H1 (cell line): ENCODE measurements at regions not wholly inside any gene's neighbourhood (a gene's known extent, or its start where the extent isn't known, plus 50 kb on each side); places are given as distances from the start of the nearest gene placed in this dataset.

Experiments
- CHD7 ChIP-seq: fragments of 300-600 bp; sonication (generic); IDR thresholded peaks from 2 replicates; pipeline ENCODE4 v1.7.1; 2012; ENCODE audit warnings: low read length, moderate library complexity, mild to moderate bottlenecking, inconsistent platforms; ENCODE audit not compliant: insufficient replicate concordance
- E2F6 ChIP-seq: IDR thresholded peaks from 2 replicates; pipeline ENCODE4 v1.6.1; 2012; ENCODE audit warnings: inconsistent platforms
- KDM4A ChIP-seq: IDR thresholded peaks from one replicate; pipeline ENCODE4 v1.7.1; 2012; ENCODE audit warnings: low read depth, mild to moderate bottlenecking, moderate library complexity, low read length, inconsistent platforms; ENCODE audit not compliant: severe bottlenecking
- MAX ChIP-seq: IDR thresholded peaks from 2 replicates; pipeline ENCODE4 v1.6.1; 2012; ENCODE audit warnings: inconsistent platforms
- POLR2A ChIP-seq, 2 experiments: IDR thresholded peaks; 1 replicate in 1 of 2; 2 replicates in 1 of 2; pipeline ENCODE4 v1.6.1; 2011; ENCODE audit warnings: low read depth in 2 of 2, low read length in 2 of 2, mild to moderate bottlenecking in 2 of 2; ENCODE audit errors: control extremely low read depth in 1 of 2
- SIRT6 ChIP-seq: IDR thresholded peaks from one replicate; pipeline ENCODE4 v1.7.1; 2012; ENCODE audit warnings: low read length, inconsistent platforms
- SRF ChIP-seq: IDR thresholded peaks from 2 replicates; pipeline ENCODE4 v1.6.1; 2011; ENCODE audit warnings: mild to moderate bottlenecking, low read depth, low read length, moderate library complexity
- TEAD4 ChIP-seq: IDR thresholded peaks from 2 replicates; pipeline ENCODE4 v1.6.1; 2012; ENCODE audit warnings: low read depth, low read length, inconsistent platforms, mixed read lengths

GRCh38 chr14:86402545-86402944, 872.6 kb downstream of the FLRT2 start (continued):
- no peak for TF ChIP-seq CHD7
- no peak for TF ChIP-seq SIRT6
- TF ChIP-seq E2F6, result no peak
- no peak for TF ChIP-seq SRF
- no peak for TF ChIP-seq POLR2A (IDR thresholded peaks at IDR 0.05; ENCODE audit: control extremely low read depth in 1 of 2, low read depth in 2 of 2, low read length in 2 of 2)
- TF ChIP-seq TEAD4, result no peak
- TF ChIP-seq MAX, result no peak
- TF ChIP-seq KDM4A, result no peak
- TF ChIP-seq, all 59 proteins: peak for 0
